T-cell (primary cell): ENCODE measurements at regions not wholly inside any gene's neighbourhood (a gene's known extent, or its start where the extent isn't known, plus 50 kb on each side); places are given as distances from the start of the nearest gene placed in this dataset.
A peak's percentile ranks its signal among the peaks of the same experiment; 100 is the strongest.

Experiments
- ATAC-seq, 4 experiments: fragments of 200-7000 bp in 3 of 4; fragments of 150-1000 bp in 1 of 4; cut with Tn5 transposase; replicated peaks in 1 of 4; 1 replicate in 3 of 4; 2 replicates in 1 of 4; pipeline ENCODE4 v1.10.0; 2021; ENCODE audit warnings: moderate library complexity in 3 of 4, mild to moderate bottlenecking in 2 of 4, moderate number of reproducible peaks in 1 of 4
- CTCF ChIA-PET, 2 donors: fragments of 300-600 bp; sonication (Branson Sonifier 250); formaldehyde crosslinking; loops; one replicate each; lab custom pipeline; 2022; ENCODE audit warnings: antibody characterized with exemption in 2 of 2; lab: Charles Lee
- POLR2A ChIA-PET, 2 donors: fragments of 300-600 bp; sonication (Branson Sonifier 250); formaldehyde crosslinking; loops; one replicate each; lab custom pipeline; 2022; ENCODE audit warnings: antibody characterized with exemption in 2 of 2; lab: Charles Lee
- DNase-seq, 35 experiments: peaks; one replicate each; pipeline versions ENCODE4 v3.0.0 to v3.0.0-alpha.2; 2013 to 2023
- H3K27ac ChIP-seq: one replicate; pipeline ENCODE4 v1.5.1; 2013; ENCODE audit warnings: low read length
- H3K27me3 ChIP-seq, 2 experiments: replicated peaks in 1 of 2; 1 replicate in 1 of 2; 2 replicates in 1 of 2; pipeline versions ENCODE4 v1.6.1 to v1.7.0; 2013; ENCODE audit warnings: low read length in 1 of 2, mixed read lengths in 1 of 2; ENCODE audit not compliant: control insufficient read depth in 2 of 2, insufficient read depth in 2 of 2; ENCODE audit errors: extremely low read depth in 1 of 2
- H3K36me3 ChIP-seq, 2 donors: 1 replicate in 1 of 2; 2 replicates in 1 of 2; pipeline versions ENCODE4 v1.6.1 to v1.7.0; 2013; ENCODE audit warnings: low read length in 1 of 2; ENCODE audit not compliant: control insufficient read depth in 2 of 2, insufficient read depth in 1 of 2; ENCODE audit errors: extremely low read depth in 1 of 2
- H3K4me1 ChIP-seq, 2 experiments: 1 replicate in 1 of 2; 2 replicates in 1 of 2; pipeline versions ENCODE4 v1.6.1 to v1.7.0; 2013; ENCODE audit warnings: low read length in 2 of 2, mixed read lengths in 1 of 2; ENCODE audit not compliant: insufficient read depth in 2 of 2, control insufficient read depth in 1 of 2; ENCODE audit errors: extremely low read depth in 1 of 2
- H3K4me3 ChIP-seq, 2 donors: 1 replicate in 1 of 2; 2 replicates in 1 of 2; pipeline versions ENCODE4 v1.5.1 to v1.7.0; 2013; ENCODE audit warnings: mild to moderate bottlenecking in 2 of 2, low read length in 1 of 2, moderate library complexity in 1 of 2; ENCODE audit not compliant: control insufficient read depth in 1 of 2; ENCODE audit errors: extremely low read depth in 1 of 2
- H3K9me3 ChIP-seq: 2 replicates; pipeline ENCODE4 v1.7.0; 2013
- H3K27ac Mint-ChIP-seq, 2 donors: one replicate each; pipeline ENCODE4 v1.8.0; 2020 to 2021; ENCODE audit warnings: mild to moderate bottlenecking in 2 of 2, mixed read lengths in 2 of 2
- H3K27me3 Mint-ChIP-seq, 2 donors: one replicate each; pipeline ENCODE4 v1.8.0; 2021 to 2022; ENCODE audit warnings: mixed read lengths in 2 of 2
- H3K36me3 Mint-ChIP-seq: one replicate; pipeline ENCODE4 v1.8.0; 2021; ENCODE audit warnings: mixed read lengths
- H3K4me1 Mint-ChIP-seq, 3 donors: one replicate each; pipeline ENCODE4 v1.8.0; 2020 to 2022; ENCODE audit warnings: mixed read lengths in 3 of 3, mild to moderate bottlenecking in 1 of 3
- H3K4me3 Mint-ChIP-seq, 3 donors: one replicate each; pipeline ENCODE4 v1.8.0; 2020 to 2022; ENCODE audit warnings: mild to moderate bottlenecking in 3 of 3, mixed read lengths in 3 of 3, moderate library complexity in 3 of 3
- H3K9me3 Mint-ChIP-seq, 3 donors: one replicate each; pipeline ENCODE4 v1.8.0; 2020 to 2022; ENCODE audit warnings: mixed read lengths in 3 of 3
- WGBS: methylation state at CpG from one replicate; pipeline ENCODE4 v1.1.5; 2013; ENCODE audit warnings: missing lambda C conversion rate; ENCODE audit not compliant: insufficient coverage; 5-methylcytosine and 5-hydroxymethylcytosine counted together

- ChIA-PET POLR2A (no interaction called here), CTCF (no interaction called here)
- H3K4me3 Mint-ChIP-seq = no peak overlapping the region
- no peak overlapping the region for H3K27ac Mint-ChIP-seq
- Histone ChIP-seq H3K27ac (no peak overlapping the region), H3K27me3 (peaks cover 0 to 11% of the 10 kb centered on the region in 2 experiments), H3K4me3 (no peak overlapping the region), H3K4me1 (no peaks in the 10 kb centered on the region), H3K9me3 (no peaks in the 10 kb centered on the region), H3K36me3 (no peaks in the 10 kb centered on the region)
- ATAC-seq (no peak), DNase-seq (no peak)
- peaks cover 4 to 26% of the 10 kb centered on the region in 2 donors for H3K27me3 Mint-ChIP-seq
- peaks cover 3 to 8% (median 5%) of the 10 kb centered on the region in 3 donors for H3K4me1 Mint-ChIP-seq
- peaks cover 0 to 2% (median 0%) of the 10 kb centered on the region in 3 donors for H3K9me3 Mint-ChIP-seq
- no peaks in the 10 kb centered on the region for H3K36me3 Mint-ChIP-seq
- WGBS = 94% methylated on average over 4 of the region's 5 CpGs
Measured at GRCh38 chr12:111081600-111081999, 161.2 kb upstream of the MYL2 start.

DNA sequence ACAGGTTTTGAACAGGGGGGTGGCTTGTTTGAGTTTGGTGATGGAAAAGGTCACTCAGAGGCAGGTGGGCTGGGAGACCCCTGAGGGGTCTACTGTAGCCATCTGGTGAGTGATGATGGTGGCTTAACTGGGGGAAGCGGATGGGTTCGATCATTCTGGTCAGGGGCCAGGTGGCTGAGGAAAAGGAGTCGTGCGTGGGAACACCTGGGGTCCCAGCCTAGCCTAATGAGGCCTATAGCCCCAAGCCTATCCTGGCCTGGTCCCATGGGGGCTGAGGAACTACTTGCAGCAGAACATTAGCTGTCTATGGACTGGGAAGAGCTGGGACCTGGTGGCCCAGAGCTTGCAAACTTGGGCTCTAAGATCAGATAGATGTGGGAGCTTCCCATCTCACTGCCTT, 158.4 kb upstream of the MYL2 start:
- peaks cover 4 to 23% of the 10 kb centered on the region in 2 donors for H3K27me3 Mint-ChIP-seq
- no peaks in the 10 kb centered on the region for H3K9me3 Mint-ChIP-seq
- DNase-seq (no peak), ATAC-seq (no peak)
- H3K4me3 ChIP-seq = no peak overlapping the region
- no peak overlapping the region for H3K27ac ChIP-seq
- POLR2A ChIA-PET = no interaction called here
- H3K4me3 Mint-ChIP-seq = no peak overlapping the region
- CTCF ChIA-PET = no interaction called here
- no peaks in the 10 kb centered on the region for H3K36me3 ChIP-seq
- H3K36me3 Mint-ChIP-seq = no peaks in the 10 kb centered on the region
- H3K9me3 ChIP-seq = no peaks in the 10 kb centered on the region
- peaks cover 0 to 19% of the 10 kb centered on the region in 2 experiments for H3K27me3 ChIP-seq
- H3K4me1 Mint-ChIP-seq = peaks cover 12 to 18% (median 15%) of the 10 kb centered on the region in 3 donors
- peaks cover 11 to 14% of the 10 kb centered on the region in 2 experiments for H3K4me1 ChIP-seq
- WGBS = 94% methylated on average over 4 of the region's 4 CpGs
- H3K27ac Mint-ChIP-seq = no peak overlapping the region

DNA sequence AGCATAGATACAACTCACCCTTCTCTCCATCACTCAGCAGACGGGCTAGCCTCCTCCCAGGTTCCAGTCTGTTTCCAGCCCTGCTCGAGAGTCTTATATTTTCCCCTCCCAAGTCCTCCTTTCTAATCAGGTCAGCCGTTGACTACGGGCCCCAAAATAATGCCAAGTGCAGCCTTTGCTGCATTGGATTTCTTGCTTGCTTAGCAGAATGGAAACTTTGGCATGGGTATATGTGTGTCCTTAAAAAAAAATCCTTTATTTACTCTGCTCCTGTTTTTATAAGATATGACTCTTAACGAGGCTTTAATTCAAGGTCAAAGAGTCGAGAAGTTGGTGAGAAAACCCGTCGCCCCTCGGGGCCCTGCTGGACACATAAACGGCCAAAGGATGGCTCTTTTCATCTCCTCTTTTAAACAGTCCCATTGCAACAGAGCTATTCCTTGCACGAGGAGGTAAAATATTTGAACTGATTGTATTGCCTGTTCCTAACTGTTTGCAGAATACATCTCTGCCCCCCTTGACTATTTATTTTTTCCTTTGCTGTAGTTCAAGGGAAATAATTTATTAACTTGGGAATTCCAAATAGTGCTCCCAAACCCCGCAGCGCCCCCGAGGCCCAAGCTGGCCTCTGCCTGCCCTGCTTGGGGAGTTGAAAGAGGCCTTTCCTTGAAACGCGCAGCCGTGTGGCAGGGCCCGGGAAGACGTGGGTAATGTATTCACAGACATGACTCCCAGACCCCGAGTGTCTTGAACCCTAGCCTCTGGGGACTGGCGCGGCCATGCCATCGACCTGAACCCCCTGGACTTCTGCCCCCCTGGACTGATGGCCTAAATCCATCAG, 156.5 kb upstream of the MYL2 start:
- POLR2A ChIA-PET = no interaction called here
- DNase-seq = no peak
- WGBS = 89% methylated on average over 10 of the region's 23 CpGs

DNA sequence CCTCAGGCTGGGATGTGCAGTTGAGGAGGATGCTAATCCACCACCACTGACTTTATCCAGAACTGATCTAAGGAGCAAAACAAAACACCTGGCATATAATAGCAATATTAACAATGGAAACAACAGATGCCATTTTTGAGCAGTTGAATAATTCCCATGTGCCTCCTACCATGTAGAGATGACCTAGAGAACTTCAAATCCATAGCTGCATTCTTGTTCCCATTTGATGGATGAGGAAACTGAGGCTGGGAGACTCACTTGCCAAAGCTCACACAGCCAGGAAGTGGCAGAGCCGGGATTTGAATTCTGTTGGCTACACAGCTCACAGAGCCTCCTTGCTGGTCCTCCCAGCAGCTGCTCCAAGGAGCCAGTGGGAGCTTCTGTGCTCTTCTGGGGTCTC, 155.8 kb upstream of the MYL2 start:
- ChIA-PET POLR2A (no interaction called here), CTCF (no interaction called here)
- Histone ChIP-seq H3K27ac (no peak overlapping the region), H3K36me3 (no peaks in the 10 kb centered on the region), H3K4me3 (no peak overlapping the region), H3K4me1 (peaks cover 14 to 18% of the 10 kb centered on the region in 2 experiments), H3K9me3 (no peaks in the 10 kb centered on the region), H3K27me3 (peaks cover 0 to 12% of the 10 kb centered on the region in 2 experiments)
- peaks cover 3% of the 10 kb centered on the region for H3K36me3 Mint-ChIP-seq
- peaks cover 0 to 4% of the 10 kb centered on the region in 2 donors for H3K27me3 Mint-ChIP-seq
- H3K27ac Mint-ChIP-seq = no peak overlapping the region
- H3K4me3 Mint-ChIP-seq = no peak overlapping the region
- peaks cover 18 to 32% (median 22%) of the 10 kb centered on the region in 3 donors for H3K4me1 Mint-ChIP-seq
- no peak for DNase-seq
- 90% methylated on average over 1 of the region's 1 CpG for WGBS
- no peaks in the 10 kb centered on the region for H3K9me3 Mint-ChIP-seq
- ATAC-seq = no peak

More for the DNA sequence above, 156.5 kb upstream of the MYL2 start:
- Mint-ChIP-seq H3K9me3 (no peaks in the 10 kb centered on the region), H3K36me3 (peaks cover 1% of the 10 kb centered on the region), H3K4me3 (no peak overlapping the region), H3K4me1 (peaks cover 18 to 32% (median 22%) of the 10 kb centered on the region in 3 donors), H3K27ac (no peak overlapping the region), H3K27me3 (peaks cover 0 to 6% of the 10 kb centered on the region in 2 donors)
- Histone ChIP-seq H3K4me3 (no peak overlapping the region), H3K9me3 (no peaks in the 10 kb centered on the region), H3K36me3 (no peaks in the 10 kb centered on the region), H3K27ac (no peak overlapping the region), H3K27me3 (peaks cover 0 to 16% of the 10 kb centered on the region in 2 experiments), H3K4me1 (peaks cover 14 to 18% of the 10 kb centered on the region in 2 experiments)
- CTCF ChIA-PET = no interaction called here
- no peak for ATAC-seq

GRCh38 chr12:111074965-111075364, 154.6 kb upstream of the MYL2 start:
- peak overlapping the region in 1 of 3 donors; percentile 38 for H3K4me3 Mint-ChIP-seq
- H3K27ac Mint-ChIP-seq = no peak overlapping the region
- DNase-seq (no peak), ATAC-seq (no peak)
- H3K36me3 ChIP-seq = no peaks in the 10 kb centered on the region
- CTCF ChIA-PET = interaction anchor here in 1 of 2 donors (0.6 kb wide), 1 partner anchor 62 kb away, joined by 7 read pairs; no protein-coding TSS in a partner anchor
- no peak overlapping the region for H3K4me3 ChIP-seq
- H3K36me3 Mint-ChIP-seq = peaks cover 3% of the 10 kb centered on the region
- H3K9me3 ChIP-seq = no peaks in the 10 kb centered on the region
- peaks cover 14 to 18% of the 10 kb centered on the region in 2 experiments for H3K4me1 ChIP-seq
- H3K9me3 Mint-ChIP-seq = no peaks in the 10 kb centered on the region
- POLR2A ChIA-PET = no interaction called here
- peaks cover 0 to 12% of the 10 kb centered on the region in 2 experiments for H3K27me3 ChIP-seq
- 83% methylated on average over 5 of the region's 10 CpGs for WGBS
- H3K27me3 Mint-ChIP-seq = peaks cover 0 to 4% of the 10 kb centered on the region in 2 donors
- peaks cover 18 to 38% (median 22%) of the 10 kb centered on the region in 3 donors for H3K4me1 Mint-ChIP-seq
- H3K27ac ChIP-seq = no peak overlapping the region

GRCh38 chr12:111074559-111074958, 154.2 kb upstream of the MYL2 start:
- no peak overlapping the region for H3K27ac ChIP-seq
- CTCF ChIA-PET = no interaction called here
- 43% methylated on average over 5 of the region's 8 CpGs for WGBS
- H3K9me3 ChIP-seq = no peaks in the 10 kb centered on the region
- ATAC-seq = peak in 3 of 4 experiments; percentile 61 to 71 (median 63)
- no peak overlapping the region for H3K4me3 ChIP-seq
- H3K36me3 ChIP-seq = no peaks in the 10 kb centered on the region
- peaks cover 14 to 18% of the 10 kb centered on the region in 2 experiments for H3K4me1 ChIP-seq
- Mint-ChIP-seq H3K9me3 (no peaks in the 10 kb centered on the region), H3K27me3 (peaks cover 0 to 4% of the 10 kb centered on the region in 2 donors), H3K4me3 (peak overlapping the region in 1 of 3 donors; percentile 38), H3K27ac (peak overlapping the region in 1 of 2 donors; percentile 54), H3K4me1 (peaks cover 18 to 38% (median 22%) of the 10 kb centered on the region in 3 donors), H3K36me3 (peaks cover 3% of the 10 kb centered on the region)
- POLR2A ChIA-PET = no interaction called here
- H3K27me3 ChIP-seq = peaks cover 0 to 12% of the 10 kb centered on the region in 2 experiments
- peak in 2 of 35 experiments; percentile 11 to 13 for DNase-seq
